GM21381 (cell line): ENCODE measurements at regions not wholly inside any gene's neighbourhood (a gene's known extent, or its start where the extent isn't known, plus 50 kb on each side); places are given as distances from the start of the nearest gene placed in this dataset.
A peak's percentile ranks its signal among the peaks of the same experiment; 100 is the strongest.

ENCODE experiments used
- ATAC-seq: cut with Tn5 transposase; IDR thresholded peaks from one replicate; pipeline ENCODE4 v1.9.1; 2021; ENCODE audit warnings: mild to moderate bottlenecking, moderate library complexity; ENCODE audit not compliant: unreplicated experiment

DNA sequence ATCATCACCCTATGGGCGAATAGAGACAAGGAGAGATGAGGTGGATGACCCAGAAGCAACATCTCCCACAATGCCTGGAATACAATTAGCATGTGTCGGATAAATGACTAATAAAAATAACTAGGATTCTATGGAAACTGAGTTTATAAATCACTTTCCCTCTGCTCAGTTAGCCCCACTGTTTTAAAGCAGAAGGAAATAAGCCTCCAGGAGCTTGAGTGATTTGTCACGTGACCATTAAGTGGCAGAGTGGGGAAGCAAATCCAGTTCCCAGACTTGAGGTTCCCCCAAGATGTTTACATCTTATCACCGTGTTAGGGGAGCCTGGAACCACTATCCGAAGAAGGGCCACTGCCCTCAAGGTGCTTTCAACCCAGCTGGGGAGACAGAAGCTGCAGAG lies 136.5 kb upstream of the CCND2 start:
- no peak for ATAC-seq

DNA sequence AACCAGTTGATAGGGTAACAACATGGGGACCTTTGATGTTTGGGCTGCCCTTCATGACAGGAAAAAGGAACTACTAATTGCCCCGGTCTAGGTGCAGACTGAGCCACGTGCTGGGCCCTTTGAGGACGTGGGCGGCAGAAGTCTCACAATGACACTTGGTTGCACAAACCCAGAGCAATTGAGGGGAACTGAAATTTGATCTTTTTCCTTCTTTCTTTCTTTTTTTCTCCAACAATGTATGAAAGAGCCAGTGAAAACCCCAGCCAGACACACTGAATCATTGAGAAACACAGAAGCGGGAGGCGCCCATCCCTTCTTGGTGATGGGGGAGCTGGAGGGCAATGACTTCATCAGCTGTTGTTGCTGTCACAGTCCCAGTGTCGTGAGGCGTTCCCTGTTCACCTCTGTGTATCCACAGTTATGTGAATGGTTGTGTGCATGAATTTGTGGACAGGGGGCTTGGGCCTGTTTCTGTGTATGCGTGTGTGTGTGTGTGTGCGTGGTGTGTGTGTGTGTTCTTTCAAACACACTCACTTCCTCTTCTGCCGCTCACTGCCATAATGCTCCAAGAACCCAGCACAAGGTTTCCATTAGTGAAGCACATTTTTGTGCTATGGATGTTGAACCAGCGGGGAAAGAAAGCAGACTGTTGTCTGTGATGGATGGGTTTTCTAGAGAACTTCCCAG lies 137.5 kb upstream of the CCND2 start:
- peak; percentile 76 for ATAC-seq

DNA sequence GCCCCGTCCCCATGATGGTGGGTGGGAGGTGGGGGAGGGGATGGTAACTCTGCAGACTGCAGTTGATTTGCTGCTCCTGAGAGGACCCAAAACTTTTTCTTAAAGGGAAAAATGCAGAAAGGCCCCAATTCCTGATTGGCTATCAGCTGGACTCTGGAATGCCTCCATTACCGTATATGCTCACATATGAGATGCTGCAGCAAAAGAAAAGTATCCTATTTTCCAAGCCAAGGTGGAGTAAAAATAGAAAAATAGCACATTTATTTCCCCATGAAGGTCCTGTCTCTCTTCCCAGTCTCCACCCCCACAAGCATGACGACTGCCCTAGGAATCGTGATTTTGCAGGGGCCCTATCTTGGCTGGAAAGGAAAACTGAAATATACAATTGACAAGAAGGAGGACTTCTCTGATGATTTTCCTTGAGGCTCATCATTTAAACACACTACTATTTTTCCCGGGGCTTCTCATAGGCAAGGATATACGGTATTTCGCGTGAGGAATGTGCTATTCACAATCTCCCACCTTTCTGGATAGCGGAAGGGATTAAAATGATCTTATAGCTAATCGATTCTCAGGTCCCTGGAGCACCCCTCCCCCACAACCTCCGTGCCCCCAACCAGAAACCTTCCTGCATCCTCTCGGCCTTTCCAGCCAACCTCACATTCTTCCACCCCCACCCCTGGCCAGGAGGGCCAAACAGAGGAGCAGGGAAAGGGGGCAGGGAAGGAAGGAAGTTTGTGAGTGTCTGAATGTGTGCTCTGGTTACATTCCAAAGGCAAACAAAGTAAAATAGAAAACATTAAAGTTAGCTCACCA lies 138.9 kb upstream of the CCND2 start:
- ATAC-seq, result no peak

DNA sequence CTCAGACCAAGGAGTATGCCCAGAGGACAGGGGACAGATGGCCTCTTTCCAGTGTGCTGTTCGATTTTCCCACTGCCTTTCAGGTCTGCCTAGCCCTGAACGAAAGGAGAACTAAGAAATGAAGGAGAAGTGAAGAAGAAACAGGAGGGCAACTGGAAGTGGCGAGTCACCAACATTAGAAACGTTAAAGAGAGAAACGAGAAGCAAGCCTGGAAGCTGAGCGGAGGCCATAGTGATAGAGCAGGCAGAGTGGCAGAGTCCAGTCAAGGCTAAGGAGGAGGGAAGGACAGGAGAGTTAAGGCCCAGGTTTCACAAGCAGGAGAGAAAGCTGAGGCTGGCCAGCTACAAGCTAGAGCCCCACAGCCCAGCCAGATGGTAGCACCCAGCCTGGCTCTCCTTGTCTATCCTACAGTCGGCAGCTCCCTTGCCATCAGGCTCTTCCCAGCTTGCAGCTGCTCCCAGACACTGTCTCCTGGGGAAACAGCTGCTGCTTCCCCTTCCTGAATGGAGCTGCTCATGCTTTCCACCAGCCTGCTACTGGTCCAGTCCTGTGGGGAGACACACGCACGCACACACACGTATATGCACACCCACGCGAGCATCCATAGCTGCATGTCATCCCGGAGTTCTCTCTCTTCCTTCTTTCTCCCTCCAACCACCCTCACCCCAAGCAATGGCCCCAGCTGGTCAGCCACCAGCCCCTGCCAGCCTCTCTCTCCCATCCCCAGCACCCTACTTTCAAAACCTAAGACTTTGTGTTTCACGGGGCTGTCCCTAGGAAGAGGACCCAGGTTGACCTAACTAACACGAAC lies 139.7 kb upstream of the CCND2 start:
- ATAC-seq, result no peak

DNA sequence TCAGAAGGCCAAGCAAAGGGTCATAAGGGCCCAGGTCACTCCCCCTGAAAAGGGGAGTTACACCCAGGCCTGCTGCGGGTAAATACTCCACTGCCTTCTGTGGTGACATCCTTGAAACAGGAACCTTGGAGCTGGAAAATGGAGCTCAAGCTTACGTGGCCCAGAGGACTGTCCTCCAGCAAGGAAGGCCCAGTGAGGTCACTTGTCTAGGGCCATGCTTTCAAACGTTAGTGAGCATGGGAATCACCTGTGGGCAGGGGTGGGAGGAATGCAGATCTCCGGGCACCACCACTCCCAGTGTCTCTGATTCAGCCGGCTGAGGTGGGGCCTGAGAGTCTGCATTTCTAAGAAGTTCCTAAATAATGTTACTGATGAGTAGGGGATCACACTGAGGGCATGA lies 140.5 kb upstream of the CCND2 start:
- ATAC-seq, result no peak

DNA sequence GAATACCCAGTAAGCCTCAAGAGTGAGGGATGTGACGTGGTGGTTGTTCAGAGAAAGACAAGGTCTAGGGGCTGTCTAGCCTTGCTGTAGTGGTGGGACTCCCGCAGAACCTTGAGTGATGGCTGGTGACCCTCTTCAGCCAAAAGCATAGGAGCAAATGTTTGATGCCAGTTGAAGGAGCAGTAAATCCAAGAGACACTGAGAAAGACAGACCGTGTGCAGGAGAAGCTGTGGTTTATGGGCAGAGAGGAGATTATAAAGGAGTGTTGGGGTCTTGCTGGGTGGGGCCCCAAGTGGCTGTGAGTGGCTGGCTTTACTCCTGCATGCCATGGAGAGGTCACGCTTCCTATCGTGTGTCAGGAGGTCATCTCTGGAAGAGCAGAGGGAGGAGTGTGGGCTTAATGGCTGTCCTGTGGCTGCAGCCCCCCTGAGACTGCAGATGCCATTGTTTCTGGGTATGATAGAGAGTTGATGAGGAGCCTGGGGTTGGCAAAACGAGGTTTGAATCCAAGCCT lies 152.0 kb upstream of the CCND2 start:
- ATAC-seq, result no peak

DNA sequence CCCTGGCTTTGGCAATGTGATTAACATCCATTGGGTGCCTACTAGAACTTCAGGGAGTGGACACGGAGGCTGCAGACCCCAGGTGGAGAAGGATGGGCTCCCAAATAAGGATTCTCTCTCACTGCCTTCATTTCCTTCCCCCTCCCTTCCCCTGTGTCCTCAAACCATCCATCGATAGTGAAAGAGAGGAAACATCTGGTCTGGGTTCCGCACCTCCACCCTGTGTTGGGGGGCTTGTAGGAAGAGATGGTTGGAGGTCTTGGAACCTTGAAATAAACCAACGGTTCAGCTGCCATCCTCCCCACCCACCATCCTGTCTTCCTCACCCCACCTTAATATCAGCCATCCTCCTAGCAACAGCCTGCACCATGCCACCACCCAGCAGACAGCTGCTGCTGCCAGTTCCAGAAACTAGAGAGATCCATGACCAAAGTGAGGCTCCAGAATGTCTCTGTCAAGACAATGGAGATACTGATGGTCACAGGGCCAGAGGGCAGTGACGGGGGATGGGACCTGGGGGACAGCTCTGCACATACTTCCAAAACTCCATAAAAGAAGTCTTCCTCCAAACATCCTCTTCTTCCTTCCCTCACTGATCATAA lies 153.1 kb upstream of the CCND2 start:
- no peak for ATAC-seq

DNA sequence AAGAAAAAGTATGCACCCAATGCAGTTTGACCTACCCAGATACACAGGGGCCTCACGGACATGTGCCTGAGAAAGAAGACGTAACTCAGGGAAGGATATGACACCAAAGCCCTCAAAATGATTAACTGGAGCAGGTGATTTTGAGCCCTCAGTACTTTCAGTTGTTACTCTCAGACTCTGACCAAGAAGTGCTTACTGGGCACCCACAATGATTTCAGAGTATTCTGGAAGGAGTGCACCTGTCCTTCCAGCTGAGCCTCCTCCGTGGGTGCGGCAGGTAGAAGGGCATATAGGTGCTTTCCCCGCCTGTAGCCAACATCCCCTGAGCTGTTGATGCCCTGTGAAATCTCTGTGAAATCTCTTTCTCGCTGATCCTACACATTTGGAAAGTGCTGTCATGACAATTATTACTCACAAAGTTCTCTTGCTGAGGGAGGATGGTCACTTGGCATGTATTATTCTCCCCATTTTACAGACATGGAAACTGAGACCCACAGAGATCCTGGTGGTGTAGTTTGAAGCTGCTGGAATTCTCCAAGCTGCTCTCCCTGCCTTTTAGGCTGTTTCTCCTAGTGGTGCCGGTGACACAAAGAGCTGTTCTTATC lies 154.3 kb upstream of the CCND2 start:
- peak; percentile 72 for ATAC-seq

DNA sequence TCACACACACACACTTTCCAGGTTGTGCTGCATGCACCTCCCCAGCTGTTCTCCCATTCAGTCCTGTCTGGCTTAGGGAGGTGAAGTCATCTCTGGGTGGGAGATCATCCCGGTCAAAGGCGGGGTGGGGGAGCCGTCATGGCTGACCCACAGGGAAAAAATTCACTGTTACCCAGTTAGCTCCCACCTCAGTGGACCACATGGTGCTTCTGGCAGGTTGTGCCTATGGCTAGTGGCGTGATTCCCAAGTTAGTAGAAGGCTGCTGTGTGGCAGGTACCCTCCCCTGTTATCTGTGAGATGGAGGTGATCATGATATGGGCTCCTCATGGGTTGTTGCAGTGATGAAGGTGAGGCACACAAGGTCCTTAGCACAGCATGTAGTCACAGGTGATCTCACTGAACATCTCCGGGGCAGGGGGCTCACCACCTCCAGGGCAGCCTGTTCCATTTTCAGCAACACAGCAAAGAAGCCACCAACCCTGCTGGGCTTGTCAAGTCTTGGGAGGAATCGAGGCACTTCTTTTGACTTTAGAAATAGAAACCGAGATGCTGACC lies 154.9 kb upstream of the CCND2 start:
- ATAC-seq, result peak; percentile 31

DNA sequence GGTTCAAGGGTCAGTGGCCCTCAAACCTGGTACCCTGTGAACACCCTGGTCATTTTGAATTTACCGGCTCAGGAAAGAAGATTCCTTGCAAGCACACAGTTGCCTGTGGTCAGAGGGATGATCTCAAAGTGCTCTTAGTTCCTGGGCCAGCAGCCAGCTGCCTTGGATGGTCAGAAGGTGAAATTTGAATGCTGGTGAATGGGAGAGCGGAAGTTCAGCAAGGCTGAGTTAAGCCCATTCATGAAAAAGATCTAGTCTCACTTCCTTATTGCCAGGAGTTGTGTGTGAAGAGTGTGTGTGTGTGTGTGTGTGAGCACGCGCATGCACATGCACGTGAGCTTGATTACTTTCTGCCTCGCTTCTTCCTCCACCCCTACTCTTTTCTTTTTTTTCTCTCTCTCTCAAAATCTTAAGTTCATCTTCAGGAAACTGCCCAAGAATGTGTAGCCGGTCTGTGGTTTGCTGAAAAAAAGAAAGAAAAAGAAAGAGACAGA lies 155.5 kb upstream of the CCND2 start:
- ATAC-seq, result peak; percentile 39

DNA sequence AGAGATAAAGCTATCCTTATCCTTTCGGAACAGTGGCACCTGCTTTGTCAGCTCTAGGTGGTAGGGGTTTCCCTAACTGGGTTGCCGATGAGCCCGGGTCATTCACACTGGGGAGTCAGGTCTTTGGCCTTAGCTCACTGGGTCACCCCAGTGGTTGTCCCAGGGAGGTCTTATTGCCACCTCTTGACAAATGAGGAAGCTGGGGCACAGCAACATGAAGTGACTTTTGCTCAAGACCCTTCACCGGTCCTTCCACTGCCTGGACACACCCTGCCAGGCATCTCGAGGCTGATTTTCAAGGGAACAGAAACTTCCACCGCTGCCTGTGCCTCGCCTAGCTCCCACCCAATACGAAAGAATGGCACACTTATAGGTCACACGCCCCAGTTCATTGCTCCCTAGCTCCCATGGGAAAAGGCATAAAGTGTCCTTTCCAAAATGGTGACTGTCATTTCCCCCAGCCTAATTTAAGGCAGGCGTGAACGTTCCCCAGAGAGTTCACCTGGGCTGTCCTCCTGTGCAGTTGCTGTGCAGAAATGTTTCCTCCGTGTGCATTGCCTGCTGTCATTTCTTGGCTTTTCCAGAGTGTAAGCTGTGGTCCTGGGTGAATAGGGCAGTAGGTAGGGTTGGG lies 156.1 kb upstream of the CCND2 start:
- no peak for ATAC-seq

DNA sequence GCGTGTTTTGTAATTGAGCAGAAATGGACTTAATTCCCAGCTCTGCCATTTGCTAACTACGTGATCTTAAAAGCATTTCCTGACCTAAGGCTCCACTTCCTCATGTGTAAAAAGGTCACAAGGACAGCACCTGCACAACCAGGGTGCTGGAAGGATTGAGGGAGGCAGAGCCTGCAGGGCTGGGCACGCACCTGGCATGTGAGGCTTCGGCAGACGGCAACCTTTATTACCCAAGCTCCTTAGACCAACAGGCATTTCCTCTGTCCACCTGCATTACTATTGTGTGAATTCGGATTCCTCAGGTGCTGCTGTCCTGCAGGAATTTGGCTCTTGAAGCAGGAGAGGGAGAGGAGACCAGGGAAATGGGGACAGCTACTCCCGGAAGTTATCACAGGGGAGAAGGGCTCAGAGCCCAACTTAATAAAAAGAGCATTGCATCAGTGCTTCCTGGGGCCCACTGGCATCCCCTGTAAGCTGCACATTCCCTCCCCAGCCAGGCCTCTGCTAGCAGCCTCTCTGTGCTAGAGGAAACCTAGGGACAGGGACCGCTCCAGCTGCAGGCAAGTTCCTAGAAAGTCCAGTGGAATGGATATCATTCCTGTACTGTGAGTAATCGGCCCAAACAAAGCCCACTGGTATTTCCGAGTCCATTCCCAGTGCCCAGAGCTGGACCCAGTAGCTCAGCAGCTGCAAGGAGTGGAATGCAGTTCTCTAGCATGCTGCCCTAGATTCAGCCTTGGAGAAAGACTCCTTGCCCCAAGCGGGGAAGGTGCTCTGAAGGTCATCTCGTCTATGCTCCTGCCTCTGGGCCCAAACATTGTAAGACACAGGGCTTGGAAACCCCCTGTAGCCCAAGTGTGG lies 157.1 kb upstream of the CCND2 start:
- no peak for ATAC-seq

DNA sequence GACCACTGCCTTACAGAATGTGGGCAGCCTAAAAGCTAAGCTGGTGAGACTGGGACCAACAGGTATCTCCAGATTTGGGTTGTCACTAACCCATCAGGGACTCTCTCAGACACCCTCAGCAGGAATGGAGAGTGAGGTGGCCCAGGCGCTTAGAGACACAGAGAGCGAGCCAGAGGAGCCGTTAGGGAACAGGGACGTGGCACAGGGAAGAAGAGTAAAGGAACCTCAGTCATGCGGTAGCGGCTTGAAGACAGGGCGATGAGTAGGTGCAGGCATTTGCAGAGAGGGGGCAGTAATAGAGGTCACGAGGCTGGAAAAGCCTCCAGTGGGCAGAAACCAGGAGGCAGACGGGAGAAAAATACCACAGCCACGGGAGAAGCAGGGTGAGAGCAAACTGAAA lies 158.0 kb upstream of the CCND2 start:
- no peak for ATAC-seq

DNA sequence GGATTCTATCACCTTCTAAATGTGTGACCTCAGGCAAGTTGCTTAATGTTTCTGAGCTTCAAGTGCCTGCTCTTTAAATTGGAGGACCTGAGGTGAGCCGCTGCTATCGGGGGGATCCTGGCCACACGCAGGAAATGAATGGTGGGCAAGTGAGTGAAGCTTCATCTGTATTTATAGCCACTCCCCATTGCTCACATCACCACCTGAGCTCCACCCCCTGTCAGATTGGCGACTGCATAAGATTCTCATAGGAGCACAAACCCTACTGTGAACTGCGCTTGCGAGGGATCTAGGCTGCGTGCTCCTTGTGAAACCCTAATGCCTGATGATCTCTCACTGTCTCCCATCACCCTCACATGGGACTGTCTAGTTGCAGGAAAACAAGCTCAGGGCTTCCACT lies 158.6 kb upstream of the CCND2 start:
- ATAC-seq, result no peak

DNA sequence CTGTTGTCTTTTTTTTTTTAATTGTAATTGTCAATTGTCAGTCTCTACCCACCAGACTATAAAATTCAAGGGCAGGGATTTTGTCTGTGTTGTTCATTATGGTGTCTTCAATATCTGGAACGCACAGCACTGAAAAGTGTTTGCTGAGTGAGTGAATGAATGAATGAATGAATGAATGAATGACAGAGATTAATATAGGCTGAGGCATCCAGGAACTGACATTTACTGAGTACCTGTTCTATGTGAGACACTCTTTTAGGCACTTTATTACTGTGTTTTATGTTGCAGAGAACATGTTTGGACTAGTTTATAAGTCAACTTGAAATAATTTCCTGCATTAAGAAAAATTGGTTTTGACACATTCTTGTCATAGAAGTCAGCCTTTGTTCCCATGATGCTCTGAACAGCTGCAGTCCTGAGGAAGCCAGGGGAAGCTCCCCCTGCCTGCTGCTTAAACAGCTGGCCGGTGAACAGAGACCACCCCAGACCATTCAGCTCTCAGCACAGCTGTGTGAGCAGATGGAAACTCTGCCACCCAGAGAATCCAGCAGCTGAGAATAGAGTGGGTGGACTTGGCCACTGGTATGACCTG lies 160.7 kb upstream of the CCND2 start:
- no peak for ATAC-seq

DNA sequence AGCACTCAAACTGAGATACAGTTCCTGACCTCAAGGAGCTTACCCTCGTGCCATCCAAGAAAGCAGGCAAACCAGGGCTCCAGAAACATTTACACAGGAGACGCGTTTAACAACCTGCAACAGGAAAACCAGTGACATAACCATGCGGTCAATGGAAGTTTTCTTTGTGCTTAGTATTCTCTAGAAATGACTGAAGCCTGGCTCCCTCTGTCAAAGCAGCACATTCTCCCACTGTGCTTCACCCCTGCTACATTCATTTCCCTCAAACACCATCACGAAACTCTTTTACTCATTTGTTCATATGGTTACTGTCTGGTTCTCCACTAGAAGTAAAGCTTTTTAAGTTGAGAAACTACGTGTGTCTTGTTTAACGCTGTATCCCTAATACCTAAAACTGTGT lies 161.3 kb upstream of the CCND2 start:
- no peak for ATAC-seq

DNA sequence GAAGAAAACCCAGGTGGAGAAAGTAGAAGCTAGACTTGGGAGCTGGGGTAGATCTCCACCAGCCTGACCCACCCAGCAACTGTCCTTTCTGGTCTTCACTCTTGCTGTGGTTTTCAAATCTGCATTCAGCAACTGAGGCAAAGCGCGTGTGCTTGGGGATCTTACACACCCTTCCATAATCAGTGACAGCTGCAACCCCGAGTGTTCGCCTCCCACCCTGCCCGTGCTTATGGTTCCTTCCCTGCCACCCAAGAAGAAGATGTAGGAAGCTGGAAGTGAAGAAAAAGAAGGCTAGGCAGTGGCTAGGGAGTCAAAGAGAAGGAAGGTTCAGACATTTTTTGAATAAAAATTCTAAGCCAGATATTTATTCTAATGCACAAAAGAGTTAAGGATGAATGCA lies 162.6 kb upstream of the CCND2 start:
- ATAC-seq, result no peak

DNA sequence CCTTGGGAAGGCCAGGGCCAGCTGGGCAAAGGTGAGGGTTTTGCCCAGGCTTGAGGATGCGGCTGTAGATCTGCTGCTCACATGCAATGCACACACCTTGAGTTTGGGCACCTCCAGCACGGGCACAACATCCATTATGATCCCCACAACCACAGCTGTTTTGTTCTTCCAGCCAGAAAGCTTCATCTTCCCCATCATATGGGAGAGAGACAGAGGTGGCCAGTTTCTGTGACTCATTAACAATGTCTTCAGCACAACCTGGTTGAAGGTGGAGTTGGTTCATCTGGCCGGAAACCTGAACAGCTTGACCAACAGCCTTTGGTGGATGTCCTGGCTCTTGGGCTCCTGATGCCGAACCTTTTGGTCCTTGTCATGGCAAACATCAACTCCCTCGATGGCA lies 163.7 kb upstream of the CCND2 start:
- ATAC-seq, result no peak
